HepG2 (cell line): ENCODE measurements at regions not wholly inside any gene's neighbourhood (a gene's known extent, or its start where the extent isn't known, plus 50 kb on each side); places are given as distances from the start of the nearest gene placed in this dataset.

Experiments used
- ATAC-seq: fragments of 200-7000 bp; cut with Tn5 transposase; 3 replicates; pipeline ENCODE4 v1.9.1; 2020; ENCODE audit warnings: mild to moderate bottlenecking, moderate library complexity
- BruUV-seq: library from RNA; stranded (reverse); fragments of 400-500 nt; replicated peaks from 2 replicates; lab custom pipeline; 2021; lab: Mats Ljungman, UMichigan
- CTCF ChIA-PET: fragments of 300-600 bp; formaldehyde crosslinking; extraction: SDS; loops from one replicate; lab custom pipeline; 2021; ENCODE audit warnings: low total read pairs, inconsistent platforms, low intra/inter-chr PET ratio; lab: Yijun Ruan, JAX
- POLR2A ChIA-PET: fragments of 350-600 bp; sonication (Branson Sonifier 250); formaldehyde crosslinking; loops from one replicate; lab custom pipeline; 2020; ENCODE audit warnings: antibody characterized with exemption, inconsistent platforms; lab: Yijun Ruan, JAX
- DNase-seq: peaks from one replicate; pipeline ENCODE4 v3.0.0-alpha.2; 2015; ENCODE audit warnings: low spot score
- FAIRE-seq: peaks from 3 replicates; lab custom pipeline; 2011; peaks lifted over from hg19 to GRCh38; lab: Jason Lieb, UNC
- H2AFZ ChIP-seq: one replicate; pipeline ENCODE4 v1.6.1; 2011; ENCODE audit warnings: low read length, inconsistent platforms
- H3K27ac ChIP-seq: fragments of 300-600 bp; 3 replicates; pipeline ENCODE4 v1.8.0; 2011; ENCODE audit warnings: mixed run types, mild to moderate bottlenecking, mixed read lengths, low read length, inconsistent platforms; ENCODE audit not compliant: insufficient read depth; ENCODE audit errors: extremely low read length
- H3K27me3 ChIP-seq, 2 experiments: fragments of 200-600 bp in 1 of 2; 2 replicates in 1 of 2; 3 replicates in 1 of 2; pipeline versions ENCODE4 v1.6.0 to v1.8.0; 2011; ENCODE audit warnings: low read length in 2 of 2, mild to moderate bottlenecking in 2 of 2, moderate library complexity in 2 of 2, inconsistent platforms in 1 of 2; ENCODE audit not compliant: insufficient read depth in 2 of 2, control insufficient read depth in 1 of 2
- H3K36me3 ChIP-seq, 2 experiments: fragments of 200-600 bp in 1 of 2; replicated peaks in 1 of 2; 2 replicates in 1 of 2; 3 replicates in 1 of 2; pipeline versions ENCODE4 v1.5.1 to v1.8.0; 2011; ENCODE audit warnings: low read length in 2 of 2, inconsistent platforms in 1 of 2; ENCODE audit not compliant: insufficient read depth in 2 of 2, control insufficient read depth in 1 of 2
- H3K4me1 ChIP-seq: 2 replicates; pipeline ENCODE4 v1.5.1; 2012; ENCODE audit warnings: low read length, inconsistent platforms; ENCODE audit not compliant: insufficient read depth
- H3K4me2 ChIP-seq: 2 replicates; pipeline ENCODE4 v1.6.0; 2011; ENCODE audit warnings: low read depth, low read length, inconsistent platforms
- H3K4me3 ChIP-seq, 3 experiments: fragments of 200-600 bp in 1 of 3; sonication (generic), shearing (Covaris generic) in 1 of 3; replicated peaks in 1 of 3; 2 replicates each; pipeline ENCODE4 v1.5.1; 2011 to 2016; ENCODE audit warnings: low read length in 3 of 3, inconsistent platforms in 2 of 3, low read depth in 2 of 3, mild to moderate bottlenecking in 2 of 3, control low read depth in 1 of 3, mixed read lengths in 1 of 3; ENCODE audit not compliant: insufficient read depth in 1 of 3
- H3K79me2 ChIP-seq: one replicate; pipeline ENCODE4 v1.6.1; 2011; ENCODE audit warnings: low read length, inconsistent platforms; ENCODE audit not compliant: insufficient read depth
- H3K9ac ChIP-seq: 2 replicates; pipeline ENCODE4 v1.6.0; 2011; ENCODE audit warnings: mild to moderate bottlenecking, low read depth, low read length, inconsistent platforms; ENCODE audit not compliant: insufficient read depth
- H3K9me3 ChIP-seq: 2 replicates; pipeline ENCODE4 v1.5.1; 2012; ENCODE audit warnings: mild to moderate bottlenecking, low read length
- H4K20me1 ChIP-seq: 2 replicates; pipeline ENCODE4 v1.6.0; 2011; ENCODE audit warnings: inconsistent platforms, mild to moderate bottlenecking, low read length, moderate library complexity; ENCODE audit not compliant: insufficient read depth
- FUBP1 ChIP-seq: sonication (generic); formaldehyde crosslinking; IDR thresholded peaks from 2 replicates; pipeline ENCODE4 v1.5.1; 2020; ENCODE audit warnings: missing genetic modification reagents, mild to moderate bottlenecking, borderline replicate concordance
- GZF1 ChIP-seq: sonication (generic); formaldehyde crosslinking; IDR thresholded peaks from 2 replicates; pipeline ENCODE4 v1.5.1; 2020; ENCODE audit warnings: mild to moderate bottlenecking, missing genetic modification reagents
- JDP2 ChIP-seq: sonication (generic); formaldehyde crosslinking; IDR thresholded peaks from 2 replicates; pipeline ENCODE4 v1.8.1; 2022; ENCODE audit warnings: missing genetic modification reagents, borderline replicate concordance
- KDM5B ChIP-seq: sonication (generic); formaldehyde crosslinking; IDR thresholded peaks from 2 replicates; pipeline ENCODE4 v1.4.0; 2020; ENCODE audit warnings: missing genetic modification reagents, mild to moderate bottlenecking, borderline replicate concordance
- RBFOX2 ChIP-seq: fragments of 200-400 bp; formaldehyde crosslinking; IDR thresholded peaks from 2 replicates; pipeline ENCODE4 v1.6.1; 2017; ENCODE audit warnings: low read depth, mild to moderate bottlenecking, low read length
- RFX1 ChIP-seq: fragments of 450-650 bp; IDR thresholded peaks from 2 replicates; pipeline ENCODE4 v1.6.1; 2017
- ZNF121 ChIP-seq: sonication (generic); formaldehyde crosslinking; IDR thresholded peaks from 2 replicates; pipeline ENCODE4 v1.5.0; 2020; ENCODE audit warnings: mild to moderate bottlenecking, missing genetic modification reagents
- ZNF180 ChIP-seq: sonication (generic); formaldehyde crosslinking; IDR thresholded peaks from 2 replicates; pipeline ENCODE4 v1.4.0; 2020; ENCODE audit warnings: low read depth, missing genetic modification reagents, borderline replicate concordance
- ZNF354B ChIP-seq: sonication (generic); formaldehyde crosslinking; IDR thresholded peaks from 2 replicates; pipeline ENCODE4 v1.8.0; 2022; ENCODE audit warnings: mild to moderate bottlenecking, missing genetic modification reagents
- ZNF800 ChIP-seq: sonication (generic); formaldehyde crosslinking; IDR thresholded peaks from 2 replicates; pipeline ENCODE4 v1.4.0; 2020; ENCODE audit warnings: missing genetic modification reagents
- ZNF879 ChIP-seq: sonication (generic); formaldehyde crosslinking; IDR thresholded peaks from 2 replicates; pipeline ENCODE4 v1.8.1; 2023; ENCODE audit warnings: missing genetic modification reagents
- ZSCAN22 ChIP-seq: sonication (generic); formaldehyde crosslinking; IDR thresholded peaks from 2 replicates; pipeline ENCODE4 v1.4.0; 2020; ENCODE audit warnings: mild to moderate bottlenecking, missing genetic modification reagents
- WGBS: methylation state at CpG from one replicate; pipeline ENCODE4 v1.1.6; 2017; ENCODE audit warnings: low lambda C conversion rate; 5-methylcytosine and 5-hydroxymethylcytosine counted together
- in situ Hi-C: cut with HindIII; loops from 2 replicates; pipeline ENCODE4 v1.10.0; 2017; ENCODE audit warnings: low pct_unique_long_range_greater_than_20kb; ENCODE audit not compliant: extremely low pct_ligation_motif_present
- intact Hi-C: fragments of 100-400 bp; cut with micrococcal nuclease; formaldehyde crosslinking; loops from one replicate; pipeline ENCODE4 v1.10.0; 2022; ENCODE audit not compliant: unreplicated experiment
- TF ChIP-seq, protein P1 (sequence below): sonication (generic); formaldehyde crosslinking; conservative IDR thresholded peaks from 2 replicates; pipeline ENCODE4 v1.8.0; 2022; ENCODE audit warnings: low read depth, missing genetic modification reagents

DNA sequence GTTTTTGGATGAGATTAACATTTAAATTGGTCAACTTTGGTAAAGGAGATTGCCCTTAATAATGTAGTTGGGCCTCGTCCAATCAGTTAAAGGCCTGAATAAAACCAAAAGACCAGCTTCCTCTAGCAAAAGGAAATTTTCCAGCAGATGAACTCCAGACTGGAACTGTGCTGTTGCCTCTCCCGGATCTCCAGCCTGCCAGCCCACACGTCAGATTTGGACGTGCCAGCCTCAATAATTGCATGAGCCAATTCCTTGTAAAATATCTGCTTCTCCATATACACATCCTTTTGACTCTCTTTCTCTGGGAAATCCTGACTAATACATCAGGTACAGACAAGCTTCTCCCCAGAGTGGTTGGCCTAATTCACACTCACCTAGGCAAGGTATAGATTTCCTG lies 175.8 kb upstream of the ADCY2 start (continued):
- TF ChIP-seq KDM5B (CRISPR knock-in tag) = no peak

DNA sequence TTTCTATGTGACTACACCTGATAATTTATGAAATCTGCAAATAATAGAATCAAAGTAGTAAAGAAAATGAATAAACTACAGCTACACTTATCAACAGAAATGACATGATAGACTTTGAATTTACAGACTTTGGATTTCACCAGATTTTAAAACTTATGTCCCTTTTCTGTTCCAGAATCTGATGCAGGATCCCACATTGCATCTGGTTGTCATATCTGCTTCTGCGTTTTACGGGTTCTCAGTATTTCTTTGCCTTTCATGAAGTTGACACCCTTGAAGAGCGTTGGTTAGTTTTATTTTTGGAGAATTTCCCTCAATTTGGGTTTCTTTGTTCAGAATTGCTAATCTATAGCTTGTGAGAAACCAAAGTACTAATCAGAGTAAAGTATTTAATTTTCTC lies 174.9 kb upstream of the ADCY2 start:
- no peak overlapping the region for H2AFZ ChIP-seq
- intact Hi-C loops = no loop called here
- no peak for FAIRE-seq
- no peak for ATAC-seq
- H4K20me1 ChIP-seq = no peaks in the 10 kb centered on the region
- H3K4me3 ChIP-seq = no peak overlapping the region
- 12% methylated on average over 3 of the region's 3 CpGs for WGBS
- ChIA-PET CTCF (no interaction called here), POLR2A (no interaction called here)
- DNase-seq = no peak
- TF ChIP-seq ZSCAN22 (no peak), RFX1 (no peak), JDP2 (CRISPR knock-in tag) (no peak)
- H3K9me3 ChIP-seq = no peaks in the 10 kb centered on the region
- in situ Hi-C loops = no loop called here
- no peaks in the 10 kb centered on the region for H3K79me2 ChIP-seq
- H3K4me1 ChIP-seq = no peaks in the 10 kb centered on the region
- no peaks in the 10 kb centered on the region; a peak in 1 of 5 replicates for H3K27me3 ChIP-seq
- no TSS peak for BruUV-seq
- no peaks in the 10 kb centered on the region for H3K36me3 ChIP-seq
- H3K9ac ChIP-seq = no peak overlapping the region
- no peak overlapping the region for H3K4me2 ChIP-seq
- H3K27ac ChIP-seq = no peak overlapping the region

DNA sequence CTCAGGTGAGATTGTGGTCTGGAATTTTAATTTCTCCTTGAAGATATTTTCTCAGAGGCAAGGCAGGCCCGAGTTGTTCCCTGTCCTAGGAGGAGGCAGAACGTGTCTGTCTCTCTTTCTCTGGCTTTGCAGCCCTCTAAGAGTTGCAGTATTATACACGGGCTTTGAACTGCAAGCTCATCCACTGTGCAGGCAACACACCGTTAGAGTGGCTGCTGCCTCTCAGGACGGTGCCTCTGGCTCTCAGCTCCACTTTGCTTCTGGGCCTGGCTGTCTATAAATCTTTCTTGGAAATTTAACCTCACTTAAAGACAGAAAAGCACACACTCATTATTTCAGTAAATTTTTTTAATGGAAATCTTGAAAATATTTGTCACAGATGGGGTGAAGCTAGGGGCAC lies 170.1 kb upstream of the ADCY2 start:
- H2AFZ ChIP-seq = no peak overlapping the region
- FAIRE-seq (no peak), ATAC-seq (no peak), DNase-seq (no peak)
- no peak overlapping the region for H3K27ac ChIP-seq
- H3K9me3 ChIP-seq = no peaks in the 10 kb centered on the region
- H4K20me1 ChIP-seq = no peaks in the 10 kb centered on the region
- 3% methylated on average over 5 of the region's 5 CpGs for WGBS
- no TSS peak for BruUV-seq
- CTCF ChIA-PET = no interaction called here
- H3K4me2 ChIP-seq = no peak overlapping the region
- intact Hi-C loops = no loop called here
- no peaks in the 10 kb centered on the region for H3K27me3 ChIP-seq
- POLR2A ChIA-PET = no interaction called here
- H3K9ac ChIP-seq = no peak overlapping the region
- H3K79me2 ChIP-seq = no peaks in the 10 kb centered on the region
- in situ Hi-C loops = no loop called here
- no peak overlapping the region for H3K4me3 ChIP-seq
- no peaks in the 10 kb centered on the region for H3K36me3 ChIP-seq
- H3K4me1 ChIP-seq = no peaks in the 10 kb centered on the region
- TF ChIP-seq RBFOX2 (no peak), FUBP1 (CRISPR knock-in tag) (no peak), ZNF800 (CRISPR knock-in tag) (no peak), ZNF121 (CRISPR knock-in tag) (no peak), ZNF879 (CRISPR knock-in tag) (no peak), ZNF180 (CRISPR knock-in tag) (no peak), GZF1 (CRISPR knock-in tag) (no peak), ZNF354B (CRISPR knock-in tag) (no peak)
- TF ChIP-seq, protein P1, sequence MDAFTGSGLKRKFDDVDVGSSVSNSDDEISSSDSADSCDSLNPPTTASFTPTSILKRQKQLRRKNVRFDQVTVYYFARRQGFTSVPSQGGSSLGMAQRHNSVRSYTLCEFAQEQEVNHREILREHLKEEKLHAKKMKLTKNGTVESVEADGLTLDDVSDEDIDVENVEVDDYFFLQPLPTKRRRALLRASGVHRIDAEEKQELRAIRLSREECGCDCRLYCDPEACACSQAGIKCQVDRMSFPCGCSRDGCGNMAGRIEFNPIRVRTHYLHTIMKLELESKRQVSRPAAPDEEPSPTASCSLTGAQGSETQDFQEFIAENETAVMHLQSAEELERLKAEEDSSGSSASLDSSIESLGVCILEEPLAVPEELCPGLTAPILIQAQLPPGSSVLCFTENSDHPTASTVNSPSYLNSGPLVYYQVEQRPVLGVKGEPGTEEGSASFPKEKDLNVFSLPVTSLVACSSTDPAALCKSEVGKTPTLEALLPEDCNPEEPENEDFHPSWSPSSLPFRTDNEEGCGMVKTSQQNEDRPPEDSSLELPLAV (CRISPR knock-in tag) = no peak
